Neural progenitor cell (in vitro differentiated cells): ENCODE measurements at regions not wholly inside any gene's neighbourhood (a gene's known extent, or its start where the extent isn't known, plus 50 kb on each side); places are given as distances from the start of the nearest gene placed in this dataset.

Source experiments
- DNase-seq: peaks from one replicate; pipeline ENCODE4 v3.0.0-alpha.2; 2016; ENCODE audit warnings: low spot score
- H2AFZ ChIP-seq: fragments of 200-600 bp; sonication (generic); replicated peaks from 2 replicates; pipeline ENCODE4 v1.6.1; 2016; ENCODE audit warnings: antibody characterized with exemption
- H3F3A ChIP-seq: fragments of 200-600 bp; sonication (generic); 2 replicates; pipeline ENCODE4 v1.6.1; 2016; ENCODE audit warnings: antibody characterized with exemption, low read depth
- H3K27ac ChIP-seq: fragments of 200-600 bp; sonication (generic); 2 replicates; pipeline ENCODE4 v1.5.1; 2016; ENCODE audit warnings: mild to moderate bottlenecking
- H3K27me3 ChIP-seq: fragments of 200-600 bp; sonication (generic); 2 replicates; pipeline ENCODE4 v1.6.1; 2016; ENCODE audit warnings: mild to moderate bottlenecking, moderate library complexity
- H3K36me3 ChIP-seq: fragments of 200-600 bp; sonication (generic); 2 replicates; pipeline ENCODE4 v1.5.1; 2016
- H3K4me1 ChIP-seq: fragments of 200-600 bp; sonication (generic); 2 replicates; pipeline ENCODE4 v1.6.1; 2016; ENCODE audit warnings: mixed run types
- H3K4me2 ChIP-seq: fragments of 200-600 bp; sonication (generic); 2 replicates; pipeline ENCODE4 v1.6.1; 2016
- H3K4me3 ChIP-seq: fragments of 200-600 bp; sonication (generic); 2 replicates; pipeline ENCODE4 v1.5.1; 2016
- H3K79me2 ChIP-seq: fragments of 200-600 bp; sonication (generic); 2 replicates; pipeline ENCODE4 v1.6.1; 2016; ENCODE audit warnings: low read depth
- H3K9ac ChIP-seq: fragments of 200-600 bp; sonication (generic); 2 replicates; pipeline ENCODE4 v1.6.1; 2016
- H3K9me3 ChIP-seq: fragments of 200-600 bp; sonication (generic); 2 replicates; pipeline ENCODE4 v1.5.1; 2016; ENCODE audit warnings: low read depth
- H4K20me1 ChIP-seq: fragments of 200-600 bp; sonication (generic); 2 replicates; pipeline ENCODE4 v1.6.1; 2016; ENCODE audit warnings: low read depth
- H3K27ac Mint-ChIP-seq: 3 replicates; pipeline ENCODE4 v1.8.0; 2021; ENCODE audit warnings: mixed read lengths
- H3K27me3 Mint-ChIP-seq: 2 replicates; pipeline ENCODE4 v1.8.0; 2022; ENCODE audit warnings: low read depth, mild to moderate bottlenecking, inconsistent platforms, moderate library complexity, mixed read lengths; ENCODE audit not compliant: insufficient read depth
- H3K36me3 Mint-ChIP-seq: 3 replicates; pipeline ENCODE4 v1.8.0; 2021; ENCODE audit warnings: mixed read lengths
- H3K4me1 Mint-ChIP-seq: 3 replicates; pipeline ENCODE4 v1.8.0; 2021; ENCODE audit warnings: mixed read lengths
- H3K4me3 Mint-ChIP-seq: 3 replicates; pipeline ENCODE4 v1.8.0; 2021; ENCODE audit warnings: mild to moderate bottlenecking, moderate library complexity, mixed read lengths
- H3K9me3 Mint-ChIP-seq: 3 replicates; pipeline ENCODE4 v1.8.0; 2020; ENCODE audit warnings: mixed read lengths
- CTCF ChIP-seq: fragments of 200-600 bp; sonication (generic); IDR thresholded peaks from 2 replicates; pipeline ENCODE4 v1.5.1; 2017; ENCODE audit warnings: antibody characterized with exemption, mild to moderate bottlenecking
- EZH2 ChIP-seq: fragments of 200-600 bp; sonication (generic); IDR thresholded peaks from 2 replicates; pipeline ENCODE4 v1.6.1; 2017; ENCODE audit warnings: antibody characterized with exemption, mild to moderate bottlenecking, moderate library complexity
- EZH2phosphoT487 ChIP-seq: fragments of 200-600 bp; sonication (generic); IDR thresholded peaks from 2 replicates; pipeline ENCODE4 v1.6.1; 2017; ENCODE audit warnings: antibody characterized with exemption

DNA sequence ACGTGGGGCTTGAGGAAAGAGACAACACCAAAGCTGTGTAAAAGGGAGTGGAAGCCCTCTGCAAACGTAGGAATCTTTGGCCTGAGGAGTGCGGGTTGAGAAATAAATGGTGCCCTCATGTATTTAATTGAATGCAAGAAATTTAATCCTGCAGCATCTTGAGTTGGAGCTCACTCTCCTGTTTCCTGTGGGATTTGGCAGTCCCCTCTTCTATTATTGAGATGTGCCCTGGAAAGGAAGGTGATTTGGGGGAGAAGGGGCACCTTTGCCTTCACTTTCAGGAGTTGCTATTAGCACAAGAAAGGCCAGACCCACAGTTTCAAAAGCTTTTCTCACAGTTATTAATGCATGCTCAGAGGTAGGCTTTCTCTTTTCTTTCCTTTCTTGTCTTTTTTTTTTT, 201.4 kb upstream of the HDDC2 start:
- Histone ChIP-seq H2AFZ (no peak overlapping the region), H3K9me3 (peaks cover 5% of the 10 kb centered on the region), H3K27ac (no peak overlapping the region), H3F3A (no peaks in the 10 kb centered on the region), H3K36me3 (no peaks in the 10 kb centered on the region), H3K27me3 (no peaks in the 10 kb centered on the region), H3K4me1 (peaks cover 8% of the 10 kb centered on the region), H3K79me2 (no peaks in the 10 kb centered on the region), H4K20me1 (no peaks in the 10 kb centered on the region), H3K4me2 (no peak overlapping the region), H3K4me3 (no peak overlapping the region), H3K9ac (no peak overlapping the region)
- Mint-ChIP-seq H3K4me1 (peaks cover 11% of the 10 kb centered on the region), H3K36me3 (no peaks in the 10 kb centered on the region), H3K4me3 (no peak overlapping the region), H3K9me3 (peaks cover 7% of the 10 kb centered on the region), H3K27ac (no peak overlapping the region), H3K27me3 (peaks cover 3% of the 10 kb centered on the region)
- TF ChIP-seq CTCF = no peak
- no peak for TF ChIP-seq EZH2
- TF ChIP-seq EZH2phosphoT487 = no peak
- DNase-seq = no peak

DNA sequence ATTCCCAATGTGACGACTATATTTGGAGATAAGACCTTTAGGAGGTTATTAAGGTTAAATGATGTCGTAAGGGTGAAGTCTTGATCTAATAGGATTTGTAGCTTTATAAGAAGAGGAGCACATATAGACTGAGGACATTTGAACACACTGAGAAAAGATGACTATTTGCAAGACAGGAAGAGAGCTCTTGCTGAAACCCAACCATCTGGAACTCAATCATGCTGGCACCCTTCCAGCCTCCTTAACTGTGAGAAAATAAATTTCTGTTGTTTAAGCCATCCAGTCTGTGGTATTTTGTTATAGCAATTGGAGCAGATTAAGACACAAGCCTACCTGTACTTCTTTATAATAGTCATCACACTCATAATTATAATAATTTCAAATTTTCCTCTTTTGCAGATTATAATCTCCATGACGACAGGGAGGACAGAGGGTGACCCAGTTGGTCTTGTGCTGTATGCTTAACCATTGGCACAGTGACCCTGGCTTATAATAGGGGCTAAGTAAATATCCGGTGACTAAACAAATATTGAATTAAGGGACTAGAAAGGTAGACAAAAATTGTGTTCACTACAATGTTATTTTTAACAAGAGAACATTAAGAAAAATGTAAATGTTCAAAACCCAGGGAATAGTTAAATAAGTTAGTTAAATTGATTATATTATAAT, 206.4 kb upstream of the HDDC2 start:
- Histone ChIP-seq H3K9ac (no peak overlapping the region), H4K20me1 (no peaks in the 10 kb centered on the region), H3K79me2 (no peaks in the 10 kb centered on the region), H3K9me3 (peaks cover 5% of the 10 kb centered on the region), H3K4me1 (peaks cover 4% of the 10 kb centered on the region), H2AFZ (no peak overlapping the region), H3F3A (no peaks in the 10 kb centered on the region), H3K4me3 (no peak overlapping the region), H3K27ac (no peak overlapping the region), H3K36me3 (no peaks in the 10 kb centered on the region), H3K4me2 (no peak overlapping the region), H3K27me3 (no peaks in the 10 kb centered on the region)
- peaks cover 7% of the 10 kb centered on the region for H3K4me1 Mint-ChIP-seq
- H3K27ac Mint-ChIP-seq = no peak overlapping the region
- DNase-seq = no peak
- H3K4me3 Mint-ChIP-seq = no peak overlapping the region
- peaks cover 6% of the 10 kb centered on the region for H3K9me3 Mint-ChIP-seq
- H3K36me3 Mint-ChIP-seq = no peaks in the 10 kb centered on the region
- H3K27me3 Mint-ChIP-seq = peaks cover 1% of the 10 kb centered on the region
- TF ChIP-seq EZH2 (no peak), EZH2phosphoT487 (no peak), CTCF (no peak)

GRCh38 chr6:125508793-125509192, 207.0 kb upstream of the HDDC2 start:
- Histone ChIP-seq H3K27me3 (no peaks in the 10 kb centered on the region), H3K9me3 (peaks cover 5% of the 10 kb centered on the region), H3F3A (no peaks in the 10 kb centered on the region), H3K4me2 (no peak overlapping the region), H2AFZ (no peak overlapping the region), H3K79me2 (no peaks in the 10 kb centered on the region), H3K9ac (no peak overlapping the region), H3K36me3 (no peaks in the 10 kb centered on the region), H3K4me1 (no peaks in the 10 kb centered on the region), H3K4me3 (no peak overlapping the region), H3K27ac (no peak overlapping the region), H4K20me1 (no peaks in the 10 kb centered on the region)
- no peak for DNase-seq
- Mint-ChIP-seq H3K27ac (no peak overlapping the region), H3K4me3 (no peak overlapping the region), H3K9me3 (peaks cover 6% of the 10 kb centered on the region), H3K36me3 (no peaks in the 10 kb centered on the region), H3K27me3 (no peaks in the 10 kb centered on the region), H3K4me1 (peaks cover 5% of the 10 kb centered on the region)
- TF ChIP-seq CTCF = no peak
- no peak for TF ChIP-seq EZH2phosphoT487
- no peak for TF ChIP-seq EZH2
